Transverse colon (tissue), 3 donors: ENCODE measurements at regions not wholly inside any gene's neighbourhood (a gene's known extent, or its start where the extent isn't known, plus 50 kb on each side); places are given as distances from the start of the nearest gene placed in this dataset.

Source experiments
- EP300 ChIP-seq: sonication (generic); formaldehyde crosslinking; IDR thresholded peaks from one replicate; pipeline ENCODE4 v1.6.1; 2017; ENCODE audit warnings: antibody characterized with exemption, low read depth
- POLR2A ChIP-seq: fragments of 450-650 bp; IDR thresholded peaks from one replicate; pipeline ENCODE4 v1.6.1; 2016; ENCODE audit warnings: antibody characterized with exemption, mild to moderate bottlenecking, moderate library complexity
- TF ChIP-seq, protein P1 (sequence below), 5 experiments: fragments of 200-600 bp in 3 of 5; fragments of 450-650 bp in 2 of 5; sonication (generic) in 3 of 5; IDR thresholded peaks; 1 replicate in 2 of 5; 2 replicates in 3 of 5; pipeline ENCODE4 v1.5.1; 2016 to 2017; ENCODE audit warnings: antibody characterized with exemption in 5 of 5, inconsistent platforms in 3 of 5, mild to moderate bottlenecking in 2 of 5, moderate library complexity in 1 of 5

DNA sequence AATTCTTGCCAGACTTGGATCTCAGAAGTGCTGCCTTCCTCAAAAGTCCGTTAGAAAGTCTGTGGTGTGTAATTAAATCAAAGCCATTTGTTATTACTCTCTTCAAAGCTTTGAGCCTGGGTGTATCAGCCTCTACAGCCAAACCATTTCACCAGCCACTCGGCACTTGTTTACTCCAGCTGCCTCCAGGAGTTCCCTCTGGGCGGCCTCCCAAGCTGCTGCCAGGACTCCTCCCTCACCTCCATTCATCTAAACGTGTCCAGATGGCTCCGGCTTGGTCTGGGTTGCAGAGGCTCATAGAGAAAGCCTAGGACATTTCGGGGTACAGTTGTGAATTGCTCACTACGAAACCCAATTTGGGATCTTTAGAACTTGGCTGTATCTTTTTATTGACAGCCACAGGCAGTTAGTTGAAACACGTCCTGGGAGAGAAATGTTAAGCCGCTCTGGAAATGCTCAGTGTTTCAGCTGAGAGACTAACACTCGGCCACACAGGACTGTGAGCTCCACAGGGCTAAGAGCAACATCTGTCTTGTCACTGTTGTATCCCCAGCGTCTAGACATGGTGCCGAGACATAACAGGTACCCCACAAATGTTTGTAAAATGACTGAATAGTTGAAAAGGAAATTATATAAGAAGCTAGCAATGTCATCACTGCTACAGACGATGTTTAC lies 116.9 kb upstream of the NGF start:
- TF ChIP-seq EP300 = no peak
- no peak for TF ChIP-seq POLR2A
- TF ChIP-seq, protein P1, sequence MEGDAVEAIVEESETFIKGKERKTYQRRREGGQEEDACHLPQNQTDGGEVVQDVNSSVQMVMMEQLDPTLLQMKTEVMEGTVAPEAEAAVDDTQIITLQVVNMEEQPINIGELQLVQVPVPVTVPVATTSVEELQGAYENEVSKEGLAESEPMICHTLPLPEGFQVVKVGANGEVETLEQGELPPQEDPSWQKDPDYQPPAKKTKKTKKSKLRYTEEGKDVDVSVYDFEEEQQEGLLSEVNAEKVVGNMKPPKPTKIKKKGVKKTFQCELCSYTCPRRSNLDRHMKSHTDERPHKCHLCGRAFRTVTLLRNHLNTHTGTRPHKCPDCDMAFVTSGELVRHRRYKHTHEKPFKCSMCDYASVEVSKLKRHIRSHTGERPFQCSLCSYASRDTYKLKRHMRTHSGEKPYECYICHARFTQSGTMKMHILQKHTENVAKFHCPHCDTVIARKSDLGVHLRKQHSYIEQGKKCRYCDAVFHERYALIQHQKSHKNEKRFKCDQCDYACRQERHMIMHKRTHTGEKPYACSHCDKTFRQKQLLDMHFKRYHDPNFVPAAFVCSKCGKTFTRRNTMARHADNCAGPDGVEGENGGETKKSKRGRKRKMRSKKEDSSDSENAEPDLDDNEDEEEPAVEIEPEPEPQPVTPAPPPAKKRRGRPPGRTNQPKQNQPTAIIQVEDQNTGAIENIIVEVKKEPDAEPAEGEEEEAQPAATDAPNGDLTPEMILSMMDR (IDR thresholded peaks at IDR 0.05) = no peak
